Activated CD4-positive, alpha-beta T cell treated with anti-CD3 and anti-CD28 coated beads, Interleukin-2, amount 10 ng/mL, durations not matched to agents 24 days and 14 days (primary cell): ENCODE measurements at regions not wholly inside any gene's neighbourhood (a gene's known extent, or its start where the extent isn't known, plus 50 kb on each side); places are given as distances from the start of the nearest gene placed in this dataset.
"Not testable (repeated sequence)": the region's sequence is repeated elsewhere in the genome, so short reads cannot be mapped to it uniquely, and the experiment has no call there.

Source experiments
- DNase-seq: peaks from one replicate; pipeline ENCODE4 v3.0.0; 2022
- H3K27ac Mint-ChIP-seq: one replicate; pipeline ENCODE4 v1.8.0; 2022; ENCODE audit warnings: mild to moderate bottlenecking, mixed read lengths
- H3K27me3 Mint-ChIP-seq: one replicate; pipeline ENCODE4 v1.8.0; 2022; ENCODE audit warnings: mixed read lengths
- H3K36me3 Mint-ChIP-seq: one replicate; pipeline ENCODE4 v1.8.0; 2022; ENCODE audit warnings: low read depth, mild to moderate bottlenecking, mixed read lengths
- H3K4me1 Mint-ChIP-seq: one replicate; pipeline ENCODE4 v1.8.0; 2021; ENCODE audit warnings: mixed read lengths
- H3K4me3 Mint-ChIP-seq: one replicate; pipeline ENCODE4 v1.8.0; 2022; ENCODE audit warnings: mild to moderate bottlenecking, moderate library complexity, mixed read lengths
- H3K9me3 Mint-ChIP-seq: one replicate; pipeline ENCODE4 v1.8.0; 2021; ENCODE audit warnings: mixed read lengths
- intact Hi-C: fragments of 100-400 bp; cut with micrococcal nuclease; formaldehyde crosslinking; loops from one replicate; pipeline ENCODE4 v1.15.1; 2023

- Mint-ChIP-seq H3K27me3 (peaks cover 3% of the 10 kb centered on the region), H3K4me3 (no peak overlapping the region), H3K4me1 (no peaks in the 10 kb centered on the region), H3K36me3 (no peaks in the 10 kb centered on the region), H3K9me3 (peaks cover 9% of the 10 kb centered on the region), H3K27ac (no peak overlapping the region)
- no peak for DNase-seq
- intact Hi-C loops: no loop called here
These were observed 123.5 kb downstream of the AHR start for GRCh38 chr7:17421941-17422340.

GRCh38 chr7:17422966-17423365, 124.5 kb downstream of the AHR start:
- Mint-ChIP-seq H3K36me3 (no peaks in the 10 kb centered on the region), H3K4me1 (no peaks in the 10 kb centered on the region), H3K27me3 (peaks cover 3% of the 10 kb centered on the region), H3K27ac (no peak overlapping the region), H3K9me3 (peaks cover 9% of the 10 kb centered on the region), H3K4me3 (no peak overlapping the region)
- DNase-seq: no peak
- intact Hi-C loops: no loop called here

- Mint-ChIP-seq H3K36me3 (no peaks in the 10 kb centered on the region), H3K27ac (no peak overlapping the region), H3K4me1 (no peaks in the 10 kb centered on the region), H3K4me3 (no peak overlapping the region), H3K9me3 (peaks cover 12% of the 10 kb centered on the region), H3K27me3 (no peaks in the 10 kb centered on the region)
- intact Hi-C loops: no loop called here
- DNase-seq: no peak
These were observed 129.5 kb downstream of the AHR start for GRCh38 chr7:17427924-17428323.

GRCh38 chr7:17429579-17429978, 131.1 kb downstream of the AHR start:
- no peak overlapping the region for H3K4me3 Mint-ChIP-seq
- intact Hi-C loops: no loop called here
- H3K9me3 Mint-ChIP-seq: peaks cover 14% of the 10 kb centered on the region

GRCh38 chr7:17432793-17433192, 134.3 kb downstream of the AHR start:
- no peak overlapping the region for H3K4me3 Mint-ChIP-seq
- H3K27me3 Mint-ChIP-seq: no peaks in the 10 kb centered on the region
- no peaks in the 10 kb centered on the region for H3K4me1 Mint-ChIP-seq
- DNase-seq: no peak
- no peaks in the 10 kb centered on the region for H3K36me3 Mint-ChIP-seq
- H3K9me3 Mint-ChIP-seq: peaks cover 13% of the 10 kb centered on the region
- intact Hi-C loops: no loop called here
- no peak overlapping the region for H3K27ac Mint-ChIP-seq

More at GRCh38 chr7:17429579-17429978, 131.1 kb downstream of the AHR start:
- DNase-seq: no peak
- no peak overlapping the region for H3K27ac Mint-ChIP-seq
- no peaks in the 10 kb centered on the region for H3K27me3 Mint-ChIP-seq
- no peaks in the 10 kb centered on the region for H3K36me3 Mint-ChIP-seq
- H3K4me1 Mint-ChIP-seq: no peaks in the 10 kb centered on the region

- no peaks in the 10 kb centered on the region for H3K4me1 Mint-ChIP-seq
- H3K27ac Mint-ChIP-seq: no peak overlapping the region
- no peak overlapping the region for H3K4me3 Mint-ChIP-seq
- no peak for DNase-seq
- no peaks in the 10 kb centered on the region for H3K27me3 Mint-ChIP-seq
- peaks cover 13% of the 10 kb centered on the region for H3K9me3 Mint-ChIP-seq
- no peaks in the 10 kb centered on the region for H3K36me3 Mint-ChIP-seq
- intact Hi-C loops: no loop called here
These were observed 135.7 kb downstream of the AHR start for GRCh38 chr7:17434191-17434590.

GRCh38 chr7:17434841-17435692, 136.6 kb downstream of the AHR start:
- no peak for DNase-seq
- no peak overlapping the region for H3K27ac Mint-ChIP-seq
- intact Hi-C loops: no loop called here
- no peak overlapping the region for H3K4me3 Mint-ChIP-seq
- peaks cover 13% of the 10 kb centered on the region for H3K9me3 Mint-ChIP-seq
- H3K27me3 Mint-ChIP-seq: no peaks in the 10 kb centered on the region
- H3K36me3 Mint-ChIP-seq: no peaks in the 10 kb centered on the region
- no peaks in the 10 kb centered on the region for H3K4me1 Mint-ChIP-seq

- Mint-ChIP-seq H3K9me3 (peaks cover 17% of the 10 kb centered on the region), H3K4me1 (no peaks in the 10 kb centered on the region), H3K27me3 (no peaks in the 10 kb centered on the region), H3K36me3 (no peaks in the 10 kb centered on the region), H3K27ac (no peak overlapping the region), H3K4me3 (no peak overlapping the region)
- intact Hi-C loops: no loop called here
- DNase-seq: no peak
These were observed 137.7 kb downstream of the AHR start for GRCh38 chr7:17436126-17436525.

GRCh38 chr7:17437586-17437985, 139.1 kb downstream of the AHR start:
- DNase-seq: no peak
- H3K4me1 Mint-ChIP-seq: no peaks in the 10 kb centered on the region
- no peaks in the 10 kb centered on the region for H3K27me3 Mint-ChIP-seq
- H3K36me3 Mint-ChIP-seq: no peaks in the 10 kb centered on the region
- no peak overlapping the region for H3K4me3 Mint-ChIP-seq
- intact Hi-C loops: no loop called here
- peaks cover 17% of the 10 kb centered on the region for H3K9me3 Mint-ChIP-seq
- no peak overlapping the region for H3K27ac Mint-ChIP-seq

- H3K27me3 Mint-ChIP-seq, intact Hi-C loops, DNase-seq, H3K4me3 Mint-ChIP-seq, H3K36me3 Mint-ChIP-seq, H3K27ac Mint-ChIP-seq, H3K4me1 Mint-ChIP-seq: not testable (repeated sequence)
- peaks cover 13% of the 10 kb centered on the region for H3K9me3 Mint-ChIP-seq
These were observed 141.8 kb downstream of the AHR start for GRCh38 chr7:17440025-17440784.

GRCh38 chr7:17440831-17441230, 142.4 kb downstream of the AHR start:
- intact Hi-C loops: no loop called here
- no peak overlapping the region for H3K4me3 Mint-ChIP-seq
- peaks cover 7% of the 10 kb centered on the region for H3K9me3 Mint-ChIP-seq
- no peaks in the 10 kb centered on the region for H3K36me3 Mint-ChIP-seq
- no peak for DNase-seq
- no peak overlapping the region for H3K27ac Mint-ChIP-seq
- H3K4me1 Mint-ChIP-seq: no peaks in the 10 kb centered on the region
- peaks cover 1% of the 10 kb centered on the region for H3K27me3 Mint-ChIP-seq

- no peaks in the 10 kb centered on the region for H3K4me1 Mint-ChIP-seq
- intact Hi-C loops: no loop called here
These were observed 143.1 kb downstream of the AHR start for GRCh38 chr7:17441557-17441956.

GRCh38 chr7:17444151-17444550, 145.7 kb downstream of the AHR start:
- no peak overlapping the region for H3K27ac Mint-ChIP-seq
- no peak overlapping the region for H3K4me3 Mint-ChIP-seq
- no peaks in the 10 kb centered on the region for H3K4me1 Mint-ChIP-seq
- H3K36me3 Mint-ChIP-seq: no peaks in the 10 kb centered on the region
- H3K9me3 Mint-ChIP-seq: peaks cover 20% of the 10 kb centered on the region
- intact Hi-C loops: no loop called here
- DNase-seq: no peak
- peaks cover 1% of the 10 kb centered on the region for H3K27me3 Mint-ChIP-seq

More at GRCh38 chr7:17441557-17441956, 143.1 kb downstream of the AHR start:
- no peak overlapping the region for H3K4me3 Mint-ChIP-seq
- H3K27me3 Mint-ChIP-seq: peaks cover 1% of the 10 kb centered on the region
- H3K36me3 Mint-ChIP-seq: no peaks in the 10 kb centered on the region
- DNase-seq: no peak
- peaks cover 7% of the 10 kb centered on the region for H3K9me3 Mint-ChIP-seq
- no peak overlapping the region for H3K27ac Mint-ChIP-seq

GRCh38 chr7:17444673-17445072, 146.2 kb downstream of the AHR start:
- H3K27me3 Mint-ChIP-seq: peaks cover 1% of the 10 kb centered on the region
- H3K4me3 Mint-ChIP-seq: no peak overlapping the region
- H3K9me3 Mint-ChIP-seq: peaks cover 20% of the 10 kb centered on the region
- intact Hi-C loops: no loop called here
- H3K36me3 Mint-ChIP-seq: no peaks in the 10 kb centered on the region
- no peak overlapping the region for H3K27ac Mint-ChIP-seq
- H3K4me1 Mint-ChIP-seq: no peaks in the 10 kb centered on the region
- DNase-seq: no peak
